Right renal pelvis (tissue), 4 donors: ENCODE measurements at regions not wholly inside any gene's neighbourhood (a gene's known extent, or its start where the extent isn't known, plus 50 kb on each side); places are given as distances from the start of the nearest gene placed in this dataset.

Experiments
- DNase-seq, 4 donors: peaks; one replicate each; pipeline ENCODE4 v3.0.0-alpha.2; 2013; ENCODE audit warnings: low read depth in 4 of 4, low spot score in 3 of 4, missing footprints in 1 of 4

- DNase-seq, result no peak
Observed at GRCh38 chr15:87213626-87214025, 1042.9 kb downstream of the NTRK3 start.

- no peak for DNase-seq
Observed at GRCh38 chr15:87212041-87212440, 1044.5 kb downstream of the NTRK3 start.

GRCh38 chr15:87211547-87211946, 1045.0 kb downstream of the NTRK3 start:
- DNase-seq, result no peak

GRCh38 chr15:87209891-87210689, 1046.4 kb downstream of the NTRK3 start:
- no peak for DNase-seq

GRCh38 chr15:87207990-87208580, 1048.5 kb downstream of the NTRK3 start:
- no peak for DNase-seq

DNA sequence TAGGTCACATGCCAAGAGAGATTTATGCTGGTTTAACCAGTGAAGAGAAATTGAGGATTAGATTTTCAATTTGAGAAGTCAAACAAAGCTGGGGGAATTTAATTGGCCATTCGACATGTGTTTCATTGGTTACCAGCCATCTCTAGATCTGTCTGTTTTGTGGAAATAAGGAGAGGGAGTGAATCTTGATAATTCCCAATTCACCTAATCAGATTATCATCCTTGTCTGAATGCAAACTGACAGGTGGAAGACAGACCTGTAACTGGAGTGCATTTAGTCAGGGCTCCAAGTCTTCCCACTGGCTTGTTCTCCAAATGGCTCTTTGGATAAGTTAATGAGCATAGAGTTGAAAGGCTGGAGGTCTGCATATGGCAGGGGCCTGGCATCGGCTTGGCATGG, 1049.3 kb downstream of the NTRK3 start:
- DNase-seq, result no peak

GRCh38 chr15:87201986-87202385, 1054.6 kb downstream of the NTRK3 start:
- no peak for DNase-seq

- DNase-seq, result no peak
Observed at GRCh38 chr15:87200149-87200548, 1056.4 kb downstream of the NTRK3 start.

GRCh38 chr15:87197981-87198380, 1058.6 kb downstream of the NTRK3 start:
- no peak for DNase-seq

GRCh38 chr15:87196498-87196897, 1060.0 kb downstream of the NTRK3 start:
- DNase-seq, result no peak

DNA sequence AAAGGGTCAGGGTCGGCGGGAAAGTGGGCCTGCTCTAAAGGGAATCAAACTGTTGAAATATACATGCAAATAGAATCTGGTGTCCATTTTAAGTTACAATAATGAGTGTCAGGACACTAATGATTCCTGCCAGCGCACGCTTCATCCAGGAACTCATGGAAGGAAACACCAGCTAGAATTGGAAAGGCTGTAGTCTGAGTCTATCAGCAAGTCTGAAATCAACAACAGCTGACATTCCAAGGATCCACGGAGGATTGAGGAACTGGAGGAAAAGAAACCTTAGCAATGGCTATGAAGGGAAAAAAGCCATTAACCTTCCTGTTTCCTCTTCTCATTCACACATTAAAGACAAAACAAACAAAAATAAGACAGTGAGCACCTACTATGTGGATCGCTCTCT, 1063.1 kb downstream of the NTRK3 start:
- DNase-seq, result no peak

- DNase-seq, result no peak
Observed at GRCh38 chr15:87167706-87168105, 1088.0 kb downstream of the AGBL1 start.

- no peak for DNase-seq
Observed at GRCh38 chr15:87167055-87167454, 1087.4 kb downstream of the AGBL1 start.

GRCh38 chr15:87155771-87156170, 1076.1 kb downstream of the AGBL1 start:
- DNase-seq, result no peak

GRCh38 chr15:87154761-87155160, 1075.1 kb downstream of the AGBL1 start:
- no peak for DNase-seq

DNA sequence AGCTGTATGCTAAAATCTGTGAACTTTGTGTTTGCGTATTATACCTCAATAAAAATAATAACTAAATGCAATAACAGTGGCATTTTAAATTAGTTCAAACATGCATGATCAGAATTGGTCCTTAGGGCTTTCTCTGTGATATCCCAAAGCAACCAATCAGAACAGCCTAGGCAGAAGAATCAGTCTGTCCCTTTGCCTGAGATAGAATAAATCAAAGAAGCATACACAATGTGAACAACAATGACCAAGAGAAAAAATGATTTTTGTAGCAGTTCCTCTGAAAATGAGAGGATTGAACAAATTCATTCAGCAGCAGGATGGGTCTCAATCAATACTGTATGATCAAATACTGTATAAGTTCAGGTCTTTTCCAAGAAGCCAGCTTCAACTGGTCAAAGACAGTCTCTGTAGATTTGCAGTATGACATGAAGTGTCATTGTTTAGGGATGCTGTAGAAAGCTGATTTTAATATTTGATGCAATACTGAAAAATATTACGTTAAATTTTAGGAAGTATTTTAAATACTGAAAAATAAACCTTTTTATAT, 1071.6 kb downstream of the AGBL1 start:
- DNase-seq, result no peak

- DNase-seq, result no peak
Observed at GRCh38 chr15:87145696-87146095, 1066.0 kb downstream of the AGBL1 start.

DNA sequence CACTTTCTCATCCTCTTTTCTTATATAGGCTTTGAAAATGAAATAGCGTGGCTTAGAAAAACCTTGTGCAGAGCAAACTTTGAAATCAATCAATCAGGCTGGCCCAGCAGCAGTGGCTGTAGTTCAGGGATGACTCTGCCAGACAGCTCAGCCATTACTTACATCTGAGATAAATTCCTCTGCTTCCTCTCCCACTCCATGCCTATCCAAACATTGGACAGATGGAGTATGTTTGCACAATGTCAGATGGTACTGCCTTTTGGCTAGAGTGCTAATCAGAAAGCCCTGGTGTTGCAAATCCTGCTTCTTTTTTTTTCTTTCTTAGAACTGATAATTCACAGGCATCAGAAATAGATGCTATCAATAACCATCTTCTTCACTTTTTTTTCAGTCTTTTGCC, 1065.1 kb downstream of the AGBL1 start:
- DNase-seq, result no peak

DNA sequence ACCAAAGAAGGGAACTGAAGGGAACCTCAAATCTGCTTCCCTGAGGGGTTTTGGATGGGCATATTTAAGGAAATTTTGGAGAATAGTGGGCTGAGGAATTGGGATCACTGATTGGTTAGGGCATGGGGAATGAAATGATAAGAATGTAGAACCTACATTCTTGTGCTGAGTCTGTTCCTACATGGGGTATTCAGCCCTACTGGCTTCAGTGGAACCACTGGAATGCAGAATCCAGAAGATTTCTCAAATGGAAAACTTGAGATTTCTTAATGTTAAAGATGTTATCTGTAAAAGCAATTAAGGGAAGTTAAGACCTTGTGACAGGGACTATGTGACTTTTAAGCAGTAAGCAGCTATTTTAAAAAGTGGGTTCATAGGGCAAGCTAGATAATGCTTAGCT, 1062.4 kb downstream of the AGBL1 start:
- DNase-seq, result no peak

DNA sequence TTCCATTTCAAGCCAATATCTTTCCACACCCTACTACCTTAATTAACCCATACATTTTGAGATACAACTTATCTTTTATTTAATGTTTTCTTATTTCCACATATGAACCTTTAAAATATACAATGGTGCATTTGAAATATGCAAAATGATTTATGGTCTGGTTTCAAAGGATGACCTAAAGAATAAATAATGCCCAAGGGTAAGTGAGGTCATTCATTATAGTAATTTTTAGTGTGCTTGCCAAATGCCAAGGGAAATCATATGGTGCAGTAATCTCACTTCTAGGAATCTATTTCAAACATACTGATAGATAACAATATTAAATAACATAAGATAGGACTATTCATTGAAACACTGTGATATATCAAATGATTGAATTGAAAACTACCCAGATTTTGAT, 1055.4 kb downstream of the AGBL1 start:
- DNase-seq, result no peak

GRCh38 chr15:87133704-87134103, 1054.0 kb downstream of the AGBL1 start:
- DNase-seq, result no peak

- DNase-seq, result no peak
Observed at GRCh38 chr15:87131067-87131466, 1051.4 kb downstream of the AGBL1 start.
